Inflammatory macrophage treated with lipopolysaccharide for 4 hours (primary cell): ENCODE measurements at regions not wholly inside any gene's neighbourhood (a gene's known extent, or its start where the extent isn't known, plus 50 kb on each side); places are given as distances from the start of the nearest gene placed in this dataset.

Source experiments
- DNase-seq: peaks from one replicate; pipeline ENCODE4 v3.0.0-alpha.2; 2020

DNA sequence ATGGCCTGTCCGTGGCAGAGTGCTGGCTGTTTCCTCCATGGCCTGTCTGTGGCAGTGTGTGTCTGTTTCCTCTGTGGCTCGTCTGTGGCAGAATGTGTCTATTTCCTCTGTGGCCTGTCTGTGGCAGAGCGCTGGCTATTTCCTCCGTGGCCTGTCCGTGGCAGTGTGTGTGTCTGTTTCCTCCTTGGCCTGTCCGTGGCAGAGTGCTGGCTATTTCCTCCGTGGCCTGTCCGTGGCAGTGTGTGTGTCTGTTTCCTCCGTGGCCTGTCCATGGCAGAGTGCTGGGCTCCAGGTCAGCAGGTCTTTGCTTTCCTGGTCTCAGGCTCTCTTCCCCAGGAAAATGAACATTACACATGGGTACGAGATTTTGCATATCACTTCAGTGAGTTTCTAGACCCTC lies 138.4 kb upstream of the IPO9 start:
- DNase-seq: no peak

DNA sequence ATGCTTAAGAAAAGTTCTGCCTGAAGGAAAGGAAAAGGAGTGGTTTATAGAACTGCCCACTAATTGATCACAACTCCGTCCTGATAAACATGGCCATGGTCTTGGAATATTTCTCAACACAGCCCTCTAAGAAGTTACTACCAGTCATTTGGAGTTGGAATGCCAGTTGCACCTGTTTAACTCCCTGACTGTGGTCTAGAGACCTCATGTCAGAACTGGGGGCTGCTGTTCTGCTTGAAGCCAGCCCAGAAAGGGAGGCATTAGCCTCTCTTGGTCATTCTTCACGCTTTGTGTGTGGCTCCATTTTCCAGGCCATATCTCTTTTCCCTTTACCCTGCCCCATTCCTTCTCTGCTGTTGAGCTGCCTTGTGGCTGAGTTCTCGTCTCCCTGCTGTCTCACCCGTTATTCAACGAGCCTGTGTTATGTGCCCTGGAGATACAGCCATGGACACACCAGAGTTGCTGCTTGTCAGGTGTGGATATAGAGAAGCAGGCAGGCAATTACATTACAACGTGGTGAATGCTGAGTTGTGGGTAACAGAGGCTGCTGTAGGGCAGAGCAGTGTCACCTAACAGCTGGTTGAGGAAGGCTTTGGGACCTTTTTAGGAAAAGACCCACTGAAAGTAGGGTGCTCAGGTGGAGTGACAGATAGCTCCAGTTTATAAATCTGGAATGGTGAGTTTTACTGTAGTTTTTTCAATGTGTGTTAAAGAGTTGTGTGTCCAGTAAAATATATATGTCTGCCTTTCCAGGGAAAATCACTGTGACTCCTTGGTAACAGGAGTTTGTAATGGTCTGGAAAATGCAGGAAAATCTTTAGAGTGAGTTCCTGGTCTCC lies 137.0 kb upstream of the IPO9 start:
- DNase-seq: no peak

DNA sequence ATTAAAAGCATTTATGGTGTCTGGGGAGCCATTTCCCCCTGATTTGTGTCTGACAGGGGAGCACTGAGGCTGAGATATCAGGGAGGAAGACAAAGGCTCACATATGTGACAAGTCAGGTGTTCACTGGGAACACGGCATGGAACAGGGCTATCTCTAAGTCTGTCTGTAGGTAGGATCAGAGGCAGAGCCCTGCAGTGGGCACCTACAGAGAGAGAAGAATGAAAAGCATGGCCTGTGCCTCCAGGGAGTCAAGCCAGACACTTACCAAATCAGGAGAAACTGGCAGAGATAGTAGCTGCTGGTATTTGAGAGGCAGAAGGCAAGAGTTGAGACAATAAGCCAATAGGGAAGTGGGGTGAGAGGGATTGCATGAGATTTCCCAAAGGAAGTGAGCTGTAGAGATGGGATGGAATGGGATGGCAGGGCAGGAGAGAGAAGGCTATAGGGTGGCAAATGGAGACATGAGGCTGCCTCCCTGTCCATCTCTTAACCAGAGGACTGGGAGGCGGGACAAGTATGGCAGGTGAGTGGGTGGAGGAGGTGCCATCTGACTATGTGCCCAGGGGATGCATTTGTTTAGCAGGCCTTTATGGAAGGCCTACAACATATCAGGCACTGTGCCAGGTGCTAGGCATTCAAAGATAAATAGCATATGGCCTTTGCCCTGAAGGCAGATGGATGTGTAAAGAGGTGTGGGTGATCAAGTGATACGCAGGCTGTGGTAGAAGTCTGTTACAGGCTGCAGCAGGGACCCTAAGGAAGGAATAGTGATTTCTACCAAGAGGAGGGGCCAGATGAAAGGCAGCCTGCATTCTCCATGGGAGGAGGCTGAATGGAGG lies 136.2 kb upstream of the IPO9 start:
- DNase-seq: no peak

DNA sequence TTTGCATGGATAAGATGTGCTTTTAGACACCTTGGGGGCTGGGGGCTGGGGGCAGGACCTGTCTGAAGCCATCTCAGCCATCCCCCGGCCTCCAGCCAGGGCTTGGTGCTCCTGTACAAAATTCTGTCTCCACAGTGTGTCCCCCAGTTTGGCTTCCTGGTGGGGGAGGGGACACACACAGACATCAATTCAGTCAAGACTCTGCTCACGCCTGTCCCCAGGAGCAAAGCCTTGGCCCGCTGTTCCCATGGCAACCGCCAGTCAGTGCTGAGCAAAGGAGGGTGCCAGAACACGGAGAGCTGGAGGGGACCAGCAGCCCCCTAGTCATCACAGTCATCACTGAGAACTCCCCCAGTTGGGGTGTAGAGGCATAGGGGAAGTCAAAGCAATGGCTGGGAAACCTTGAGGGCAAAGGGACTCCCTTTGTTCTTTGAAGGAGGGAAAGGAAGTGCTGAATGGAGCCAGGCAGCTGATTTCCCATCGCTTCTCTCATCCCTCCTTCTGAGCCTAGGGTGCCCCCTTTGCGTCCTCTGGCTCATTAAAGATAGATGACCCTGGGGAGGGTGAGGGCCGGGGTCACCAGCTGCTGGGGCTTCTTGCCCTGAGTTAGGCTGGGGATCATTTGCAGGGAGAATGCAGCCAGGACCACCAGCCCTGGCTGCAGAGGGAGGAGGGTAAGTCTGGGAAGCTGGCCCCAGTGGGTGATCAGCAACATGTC lies 134.9 kb upstream of the IPO9 start:
- no peak for DNase-seq

DNA sequence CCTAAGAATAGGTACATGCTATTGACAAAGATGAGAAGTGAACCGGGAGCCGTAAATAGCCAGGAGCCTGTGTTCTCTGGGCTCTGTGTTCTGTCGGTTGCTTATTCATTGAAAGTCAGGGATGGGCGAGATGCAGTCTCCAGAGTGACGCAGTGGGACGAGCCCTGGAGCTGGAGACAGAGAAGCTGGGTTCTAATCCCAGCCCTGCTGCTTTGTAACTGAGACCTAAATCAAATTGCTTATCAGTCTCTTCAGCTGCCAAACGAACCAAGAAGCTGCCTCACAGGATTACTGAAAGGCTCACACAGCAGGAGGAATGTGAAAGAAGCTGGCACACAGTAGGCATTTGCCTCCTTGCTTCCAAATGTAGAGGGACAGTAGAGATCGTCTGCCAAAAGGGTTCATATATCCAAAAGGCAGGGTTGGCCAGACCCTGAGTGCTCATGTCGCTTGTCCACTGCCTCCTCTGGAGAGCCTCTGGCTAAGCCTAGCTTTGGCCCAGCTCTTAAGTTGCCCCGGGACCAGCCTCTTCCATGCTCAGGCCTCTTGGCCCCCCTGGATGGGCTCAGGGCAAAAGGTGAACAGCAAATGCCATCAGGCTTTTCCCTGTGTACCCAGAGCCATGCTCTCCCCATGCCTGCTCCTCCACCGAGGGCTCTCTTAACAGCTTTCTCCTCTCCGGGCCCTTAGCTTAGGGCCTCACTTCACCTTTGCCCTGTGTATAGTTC lies 134.2 kb upstream of the IPO9 start:
- no peak for DNase-seq

DNA sequence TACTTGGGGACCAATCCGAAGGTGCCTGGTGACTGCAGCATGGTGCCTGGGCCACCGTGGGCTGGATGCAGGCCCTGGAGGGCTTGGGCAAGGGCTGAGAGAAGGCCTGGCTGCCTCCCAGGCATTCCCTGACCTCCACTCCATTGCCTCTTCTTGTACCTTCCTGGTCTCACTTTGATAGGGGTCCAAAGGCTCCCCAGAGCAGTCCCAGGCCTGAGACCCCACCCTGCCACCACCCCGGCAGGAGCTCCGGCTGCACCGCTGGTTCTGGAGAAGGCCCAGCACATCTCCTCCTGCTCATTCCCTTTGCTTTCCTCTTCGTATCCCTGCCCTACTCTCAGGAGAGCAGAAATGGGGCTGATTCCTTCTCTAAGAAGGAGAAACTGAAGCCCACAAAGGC lies 133.3 kb upstream of the IPO9 start:
- no peak for DNase-seq

DNA sequence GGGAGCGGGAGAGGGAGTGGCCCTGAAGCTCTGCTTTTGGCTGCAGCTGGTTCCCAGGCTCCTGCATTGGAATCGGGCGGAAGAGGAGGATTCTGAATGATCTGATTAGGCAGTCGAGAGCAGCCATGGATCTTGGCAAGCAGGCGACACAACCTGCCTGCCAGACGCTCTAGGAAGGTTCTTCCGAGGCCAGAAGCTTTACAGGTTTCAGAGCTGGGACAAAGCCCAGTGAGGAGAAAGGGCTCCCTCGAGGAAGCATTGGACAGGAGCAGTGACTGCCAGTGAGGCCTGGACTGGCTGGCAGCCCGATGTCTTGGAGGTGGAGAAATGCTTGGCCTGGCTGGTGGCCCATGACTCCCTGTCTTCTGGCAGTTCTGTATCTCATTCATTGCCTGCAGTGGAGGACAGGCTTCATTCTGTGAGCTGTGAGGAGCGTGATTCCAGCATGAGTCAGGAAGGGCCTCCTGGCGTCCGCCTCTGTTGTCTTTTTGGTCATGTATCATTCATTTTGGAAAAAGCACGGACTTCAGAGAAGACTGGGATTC lies 132.7 kb upstream of the IPO9 start:
- no peak for DNase-seq

DNA sequence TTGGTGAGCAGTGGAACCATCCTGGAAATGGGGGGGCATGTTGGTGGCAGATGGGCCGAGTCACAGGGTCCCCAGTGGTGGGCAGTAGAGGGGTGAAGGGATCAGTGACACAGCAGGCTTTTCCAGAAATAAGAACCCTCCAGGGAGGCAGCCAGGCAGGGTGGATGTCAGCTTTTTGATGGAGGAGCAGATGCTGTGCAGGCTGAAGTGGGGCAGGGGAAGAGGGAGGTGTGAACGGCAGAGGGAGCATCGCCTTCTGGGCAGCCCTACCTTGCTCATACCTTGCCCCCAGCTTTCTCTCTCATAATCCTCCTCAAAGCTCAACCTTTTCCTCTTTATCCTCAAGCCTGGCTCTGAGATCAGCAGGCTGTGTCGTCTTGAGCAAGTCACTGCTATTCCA lies 131.8 kb upstream of the IPO9 start:
- DNase-seq: no peak

DNA sequence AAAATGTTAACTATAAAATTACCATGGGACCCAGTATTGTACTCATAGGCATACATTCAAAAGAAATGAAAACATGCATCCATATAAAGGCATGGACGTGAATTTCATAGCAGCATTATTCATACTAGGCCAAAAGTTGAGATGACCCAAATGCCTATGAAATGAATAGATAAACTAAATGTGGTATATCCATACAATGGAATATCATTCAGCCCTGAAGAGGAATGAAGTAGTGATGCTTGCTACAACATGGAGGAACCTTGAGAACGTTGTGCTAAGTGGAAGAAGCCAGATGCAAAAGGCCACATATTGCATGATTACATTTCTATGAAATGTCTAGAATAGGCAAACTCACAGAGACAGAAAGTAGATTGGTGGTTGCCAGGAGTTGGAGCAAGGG lies 127.1 kb upstream of the IPO9 start:
- no peak for DNase-seq

DNA sequence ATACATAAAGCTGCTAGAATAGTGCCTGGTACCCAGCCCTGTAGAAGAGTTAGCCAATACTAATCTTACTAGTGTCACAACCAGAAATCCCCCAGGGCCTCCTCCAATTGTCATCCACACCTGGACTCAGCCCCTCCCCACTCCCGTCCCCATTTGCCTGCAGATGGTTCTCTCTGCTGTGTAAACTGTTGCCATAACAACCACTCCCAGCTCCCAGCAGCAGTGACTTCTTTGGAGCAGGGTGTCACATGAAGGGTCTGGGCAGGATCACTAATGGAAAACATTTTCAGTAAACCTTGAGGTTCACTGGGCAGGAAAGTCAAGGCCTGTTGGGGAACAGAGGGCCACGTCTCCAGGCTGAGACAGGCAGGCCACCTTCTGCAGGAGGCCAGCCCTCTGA lies 126.0 kb upstream of the IPO9 start:
- no peak for DNase-seq

DNA sequence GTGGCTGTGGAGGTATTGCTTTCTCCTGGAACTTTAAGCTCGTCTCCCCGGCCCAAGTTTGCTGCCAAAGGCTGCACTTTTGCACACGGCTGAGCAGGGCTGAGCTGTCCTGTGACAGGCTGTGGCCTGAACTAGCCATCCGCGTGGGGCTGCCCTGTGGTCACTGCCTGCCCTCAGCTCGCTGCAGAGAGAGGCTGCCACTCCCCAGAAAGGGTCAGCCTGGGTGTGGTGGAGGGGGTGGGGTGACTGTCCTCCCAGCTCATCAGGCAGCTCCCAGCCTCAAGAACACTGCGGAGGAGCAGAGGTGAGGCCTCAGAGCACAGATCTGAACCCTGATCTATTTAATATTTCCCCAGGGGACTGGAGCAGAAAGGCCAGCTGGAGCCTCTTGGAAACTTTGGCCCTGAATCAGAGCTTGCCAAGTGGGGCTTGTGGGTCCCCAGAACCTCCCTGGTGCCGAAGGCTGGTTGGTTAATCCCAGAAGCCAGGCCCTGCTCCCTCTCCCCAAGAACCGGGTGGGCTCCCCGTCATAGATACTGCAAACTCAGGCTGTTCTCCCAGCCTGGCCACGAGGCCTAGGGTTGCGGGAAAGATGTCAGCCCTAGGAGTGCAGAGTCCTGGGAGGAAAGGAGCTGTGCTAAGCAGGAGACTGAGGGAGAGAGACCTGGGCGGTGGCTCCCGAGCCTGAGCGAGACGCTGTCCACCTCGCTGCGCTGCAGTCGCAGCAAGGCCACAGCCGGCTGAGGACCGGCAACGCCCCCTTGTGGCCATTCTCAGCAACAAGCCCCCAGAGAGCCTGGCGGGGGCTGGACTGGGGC lies 125.1 kb upstream of the IPO9 start:
- DNase-seq: peak; percentile 71

DNA sequence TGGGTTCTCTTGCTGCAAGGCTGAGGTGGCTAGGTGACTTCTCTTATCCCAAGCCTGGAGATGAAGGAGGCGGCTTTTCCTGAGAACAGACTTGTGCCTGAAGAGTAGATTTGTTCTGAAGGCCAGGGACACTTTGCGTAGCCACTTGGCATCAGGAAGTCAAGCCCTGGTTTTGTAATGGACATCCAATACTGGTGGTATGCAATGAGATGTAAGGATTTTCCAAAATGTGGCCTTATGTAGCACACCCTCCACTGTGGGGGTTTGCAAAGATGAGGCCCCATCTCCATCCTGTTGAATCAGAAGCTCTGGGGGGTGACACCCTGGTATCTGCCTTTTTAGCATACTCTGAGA lies 124.5 kb upstream of the IPO9 start:
- no peak for DNase-seq

DNA sequence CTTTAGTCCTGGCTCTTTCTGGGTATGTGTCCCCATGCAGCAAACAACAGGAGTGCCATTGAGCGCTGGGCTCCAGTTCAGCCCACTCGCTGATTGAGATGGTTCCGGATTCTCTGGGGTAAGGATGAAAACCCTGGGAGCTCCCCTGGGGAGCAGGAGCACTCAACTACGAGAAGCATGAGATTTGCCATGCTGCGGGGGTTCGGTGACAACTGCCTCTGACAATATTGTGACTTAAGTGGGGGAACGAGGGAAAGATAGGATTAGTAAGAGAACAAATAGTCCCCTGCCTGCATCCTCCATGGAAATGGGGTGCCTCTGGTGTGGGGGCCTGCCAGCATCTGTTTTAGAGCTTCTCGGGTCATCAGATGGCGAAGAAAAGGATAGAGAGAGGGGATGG lies 123.6 kb upstream of the IPO9 start:
- no peak for DNase-seq

DNA sequence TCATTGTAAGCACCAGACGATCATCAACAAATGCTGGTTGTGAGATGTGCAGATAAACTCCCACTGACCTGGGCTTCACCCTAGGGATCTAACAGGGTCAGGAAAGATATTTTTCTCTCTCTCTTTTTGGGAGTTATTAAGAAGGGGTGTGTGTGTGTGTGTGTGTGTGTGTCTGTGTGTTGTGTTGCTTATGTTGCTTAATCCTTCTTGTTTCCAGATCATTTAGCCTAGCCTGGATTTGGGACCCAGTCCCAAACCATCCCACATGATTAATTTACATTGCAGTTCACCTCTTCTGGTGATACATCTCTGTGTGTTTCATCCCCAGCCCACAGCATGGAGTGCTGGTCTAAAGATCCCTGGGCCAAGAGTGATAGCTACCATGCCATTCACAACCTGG lies 122.8 kb upstream of the IPO9 start:
- DNase-seq: no peak

DNA sequence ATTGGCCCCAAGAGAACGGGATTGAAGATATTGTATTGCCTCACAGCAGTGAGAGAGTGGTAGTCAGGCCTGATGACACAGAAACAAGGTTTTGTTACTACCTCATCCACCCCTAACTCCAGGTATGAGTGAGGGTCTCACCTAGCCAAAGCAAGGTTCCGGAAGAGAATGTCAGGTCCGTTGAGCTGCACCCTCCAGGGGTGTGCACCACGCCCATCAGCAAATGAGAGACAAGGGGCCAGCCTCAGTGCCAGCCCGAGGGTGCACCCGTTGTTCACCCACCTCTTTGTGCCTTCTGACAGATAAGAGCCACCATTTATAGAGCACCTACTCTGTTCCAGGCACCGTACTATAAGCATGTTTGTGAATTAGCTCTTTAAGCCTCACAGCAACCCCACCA lies 121.9 kb upstream of the IPO9 start:
- no peak for DNase-seq

DNA sequence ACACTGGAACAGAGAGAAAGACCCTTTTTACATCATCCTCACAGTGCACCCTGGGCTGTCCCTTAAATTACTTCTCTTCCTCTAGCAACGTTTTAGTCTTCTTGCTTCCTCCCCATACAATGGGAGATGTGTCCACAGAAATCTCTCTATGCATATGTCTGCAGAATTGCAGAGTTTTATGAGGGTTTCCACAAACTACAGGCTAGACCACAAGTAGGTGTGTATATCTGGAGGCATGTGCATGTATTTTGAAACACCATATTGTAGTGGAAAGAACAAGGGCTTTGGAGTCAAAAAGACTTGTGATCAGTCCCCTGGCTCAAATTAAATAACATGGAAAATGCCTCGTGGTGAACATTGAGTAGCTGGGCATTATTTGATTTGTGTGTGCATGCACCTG lies 121.3 kb upstream of the IPO9 start:
- DNase-seq: no peak

DNA sequence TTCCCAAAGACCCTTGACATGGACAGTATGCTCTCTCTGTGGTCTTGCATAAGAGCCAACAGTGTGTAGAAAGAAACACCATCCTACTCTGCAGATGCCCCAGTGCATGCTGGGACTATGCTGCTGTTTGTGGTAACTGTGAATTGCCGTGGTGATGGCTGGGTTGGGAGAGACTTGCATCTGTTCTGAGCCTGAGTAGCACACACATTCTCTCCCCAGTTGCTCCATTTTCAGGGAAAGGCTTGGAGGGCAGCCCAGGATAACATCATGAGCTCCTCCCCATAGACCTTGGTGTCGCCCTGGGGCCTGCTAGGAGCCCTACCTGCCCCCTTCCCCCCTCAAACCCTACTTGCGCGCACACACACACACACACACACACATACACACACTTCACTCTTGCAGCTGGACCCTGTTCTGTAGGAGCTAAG lies 120.9 kb upstream of the IPO9 start:
- peak; percentile 26 for DNase-seq

DNA sequence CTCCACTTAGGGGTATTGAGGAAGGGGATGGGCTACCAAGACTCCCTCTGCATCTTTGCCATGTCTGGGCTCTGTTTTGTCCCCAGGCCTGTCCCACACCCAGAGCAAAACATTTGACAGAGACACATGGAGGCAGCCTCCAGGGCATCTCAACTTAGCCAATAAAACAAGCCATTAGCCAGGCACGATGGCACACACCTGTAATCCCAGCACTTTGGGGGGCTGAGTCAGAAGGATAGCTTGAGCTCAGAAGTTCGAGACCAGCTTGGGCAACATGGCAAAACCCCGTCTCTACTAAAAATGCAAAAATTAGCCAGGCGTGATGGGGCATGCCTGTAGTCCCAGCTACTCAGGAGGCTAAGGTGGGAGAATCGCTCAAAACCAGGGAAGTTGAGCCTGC lies 120.3 kb upstream of the IPO9 start:
- DNase-seq: no peak

DNA sequence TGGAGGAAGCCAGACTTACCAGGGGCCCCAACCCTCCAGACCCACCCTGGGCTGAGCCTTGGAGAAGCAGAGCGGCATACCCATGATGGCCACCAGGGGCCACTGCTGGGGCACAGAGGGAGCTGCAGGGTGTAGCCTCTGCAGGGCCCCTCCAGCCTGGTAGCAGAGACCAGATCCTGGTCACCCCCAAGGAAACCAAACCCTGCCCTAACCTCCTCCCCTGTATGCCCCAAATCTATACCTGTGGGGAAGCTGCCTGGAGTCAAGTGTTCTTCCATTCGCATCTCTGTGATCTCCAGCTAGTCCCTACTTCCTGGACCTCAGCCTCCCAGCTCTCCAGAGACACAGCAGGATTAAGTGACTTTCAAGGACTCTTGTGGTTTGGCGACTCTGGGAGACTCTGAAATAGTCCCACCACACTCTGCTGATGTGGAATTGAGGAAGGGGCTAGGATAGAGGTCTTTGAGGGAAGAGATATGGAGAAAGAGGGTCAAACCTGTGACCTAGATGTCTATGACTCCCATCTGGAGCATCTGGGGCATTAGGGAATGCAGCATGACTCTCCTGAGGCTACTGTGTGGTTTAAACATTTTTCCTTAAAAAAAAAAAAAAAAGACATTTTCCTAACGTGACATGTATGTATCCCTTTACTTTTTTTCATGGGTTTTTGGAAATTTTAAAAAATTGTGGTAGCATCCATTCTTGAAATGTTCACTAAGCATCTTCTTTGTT lies 119.2 kb upstream of the IPO9 start:
- peak; percentile 67 for DNase-seq

DNA sequence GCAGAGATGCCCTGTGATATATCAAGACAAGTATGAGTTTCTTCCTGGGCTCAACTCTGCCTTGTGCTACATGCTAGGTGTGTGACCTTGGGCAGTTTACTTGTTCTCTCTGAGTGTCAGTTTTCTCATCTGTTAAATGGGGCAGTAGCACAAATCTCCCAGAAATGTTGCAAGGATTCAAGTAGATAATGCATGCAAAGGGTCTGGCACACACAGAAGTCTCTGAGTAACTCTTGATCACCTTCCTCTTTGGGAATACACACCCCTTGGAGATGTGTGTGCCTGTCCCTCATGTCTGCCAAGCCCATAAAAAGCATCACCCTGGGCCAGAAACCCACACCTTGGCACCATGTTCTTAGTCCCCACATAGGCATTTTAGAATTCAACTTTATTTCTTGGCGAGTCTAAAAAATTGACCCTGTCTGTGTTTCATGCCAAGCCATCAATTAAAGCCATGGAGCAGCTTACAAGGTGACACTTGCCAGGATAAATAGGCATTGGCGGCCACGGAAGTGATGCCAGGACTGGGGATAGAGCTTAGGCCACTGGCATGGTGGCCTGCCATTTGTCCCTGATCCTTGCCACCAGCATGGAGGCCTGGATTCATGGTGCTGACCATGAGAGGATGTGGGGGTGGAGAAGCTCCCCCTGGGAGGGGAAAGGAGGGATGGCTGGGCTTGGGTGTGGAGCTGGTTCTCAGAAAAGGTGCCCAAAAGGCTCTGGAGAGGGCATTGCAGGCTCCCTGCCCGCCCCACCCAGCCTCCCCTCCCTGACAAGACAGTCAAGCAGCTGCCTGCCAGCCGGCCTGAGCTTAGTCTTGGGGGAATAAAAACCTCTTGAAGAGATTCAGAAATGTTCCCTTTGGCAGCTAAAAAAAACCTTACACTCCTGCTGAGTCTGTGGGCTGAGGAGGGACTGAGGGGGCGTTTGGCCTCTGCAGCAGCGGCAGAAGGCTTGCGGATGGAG lies 118.0 kb upstream of the IPO9 start:
- no peak for DNase-seq
